T1000 (cell line): ENCODE measurements at regions not wholly inside any gene's neighbourhood (a gene's known extent, or its start where the extent isn't known, plus 50 kb on each side); places are given as distances from the start of the nearest gene placed in this dataset.
"Not testable (repeated sequence)": the region's sequence is repeated elsewhere in the genome, so short reads cannot be mapped to it uniquely, and the experiment has no call there.

Source experiments
- DNase-seq: peaks from one replicate; lab custom pipeline; 2025; ENCODE audit warnings: mixed read lengths; lab: John Stamatoyannopoulos, UW

GRCh38 chr3:94607778-94608177 is 544.9 kb downstream of the NSUN3 start:
- no peak for DNase-seq

GRCh38 chr3:94609908-94610307 is 547.0 kb downstream of the NSUN3 start:
- DNase-seq = no peak

- DNase-seq = no peak
Observed at GRCh38 chr3:94611596-94611995, 548.7 kb downstream of the NSUN3 start.

- no peak for DNase-seq
Observed at GRCh38 chr3:94612631-94613030, 549.8 kb downstream of the NSUN3 start.

GRCh38 chr3:94614192-94614591 is 551.3 kb downstream of the NSUN3 start:
- no peak for DNase-seq

DNA sequence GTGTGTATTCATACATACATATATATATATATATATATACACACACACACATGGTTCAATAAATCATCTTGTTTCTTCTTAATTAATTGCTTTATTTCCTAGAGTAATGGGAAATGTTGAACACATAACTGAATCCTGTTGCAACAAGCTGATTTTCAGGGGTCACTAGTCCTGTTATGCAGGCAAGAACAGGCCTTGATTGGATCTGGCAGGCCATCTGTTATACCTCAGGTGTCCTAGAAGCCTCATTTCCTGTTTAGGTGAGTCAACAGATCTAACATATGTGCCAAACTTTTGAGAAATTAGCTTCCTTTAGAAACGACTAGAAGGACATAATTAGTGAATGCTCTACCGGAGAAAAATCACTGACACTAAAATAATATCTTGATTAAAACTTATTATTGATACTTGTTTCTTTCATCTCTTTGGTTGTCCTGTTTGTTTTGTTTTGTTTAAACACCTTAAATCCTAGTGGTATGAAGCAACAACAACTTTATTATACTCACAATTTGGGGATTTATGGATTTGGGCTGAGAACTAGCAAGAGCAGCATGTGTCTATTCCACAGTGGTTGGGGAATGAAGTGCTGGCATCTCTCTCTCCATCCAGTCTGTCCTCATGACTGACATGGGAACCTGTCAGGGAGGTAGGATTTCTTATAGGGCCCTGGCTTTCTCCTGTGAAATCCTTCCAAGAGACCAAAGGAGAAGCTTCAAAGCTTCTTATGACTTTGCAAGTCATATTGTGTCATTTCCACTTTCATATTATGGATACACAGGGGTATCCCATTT is 552.6 kb downstream of the NSUN3 start:
- DNase-seq = no peak

DNA sequence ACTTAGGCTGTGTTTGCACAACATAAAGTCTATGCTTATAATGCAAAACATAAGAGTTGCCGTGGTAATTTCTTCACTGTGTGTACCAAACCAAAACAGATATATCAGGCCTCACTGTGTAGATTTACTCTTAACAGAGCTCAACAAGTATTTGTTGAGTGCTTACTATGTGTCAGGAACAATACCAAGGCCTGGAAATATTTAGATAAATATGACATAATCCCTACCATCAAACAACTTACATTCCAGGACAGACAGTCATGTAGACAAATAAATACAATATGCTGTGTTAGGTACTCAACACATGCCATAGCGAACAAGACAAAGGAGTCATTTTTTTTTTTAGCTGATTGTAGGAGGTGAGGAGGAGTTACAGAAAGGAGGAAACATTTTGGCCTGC is 554.0 kb downstream of the NSUN3 start:
- no peak for DNase-seq

DNA sequence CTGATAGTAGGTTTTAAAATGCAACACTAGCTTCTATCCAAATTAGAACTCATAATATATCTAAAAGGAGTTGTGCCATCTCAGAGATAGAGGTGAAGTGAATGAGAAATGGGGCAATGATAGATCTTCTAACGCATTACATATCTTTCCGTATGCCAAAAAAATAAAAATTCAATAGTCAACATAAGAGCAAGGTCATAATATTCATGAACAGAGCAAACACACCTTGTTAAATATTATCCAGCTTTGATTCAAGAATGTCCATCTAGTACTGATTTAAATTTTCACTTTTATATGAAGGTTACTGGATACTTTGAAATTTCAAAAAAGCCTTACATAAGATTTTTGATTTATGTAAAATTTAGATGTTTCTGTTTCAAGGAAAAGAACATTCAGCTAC is 554.5 kb downstream of the NSUN3 start:
- DNase-seq = no peak

DNA sequence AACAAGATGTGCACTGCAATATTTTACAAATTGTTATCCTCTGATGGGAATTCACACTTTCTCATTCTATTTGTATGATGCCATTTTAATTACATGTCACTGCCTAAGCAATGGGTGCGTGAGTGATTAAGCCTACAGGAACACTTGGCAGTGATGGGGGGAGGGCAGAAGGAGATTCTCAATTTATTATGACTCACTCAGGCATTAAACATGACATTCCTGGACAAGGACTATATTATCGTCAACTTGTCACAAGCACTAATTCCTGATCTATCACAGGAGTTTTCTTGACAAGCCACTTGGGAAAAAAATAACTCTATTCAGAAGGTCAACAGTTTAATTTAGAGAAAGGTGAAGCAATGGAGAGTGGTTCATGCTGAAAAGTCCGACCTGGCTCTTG is 556.8 kb downstream of the NSUN3 start:
- DNase-seq = no peak

DNA sequence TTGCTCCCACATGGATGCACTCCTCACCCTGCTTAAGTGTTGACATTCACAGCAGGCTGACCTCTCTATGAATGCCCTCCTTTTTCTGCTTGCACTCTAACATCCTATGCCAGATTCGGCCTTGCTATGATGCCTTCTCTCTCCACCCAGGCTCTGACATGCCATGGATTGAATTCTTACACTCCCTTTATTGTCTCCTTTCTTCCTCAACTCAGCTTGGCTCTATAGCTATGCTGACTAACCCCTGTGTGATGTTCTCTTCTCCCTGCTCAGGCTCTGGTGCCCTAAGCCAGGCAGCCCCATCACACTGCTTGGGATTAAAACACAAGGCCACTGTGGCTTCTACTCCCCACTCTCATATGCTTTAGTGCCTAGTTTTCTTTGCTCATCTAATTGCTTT is 563.7 kb downstream of the NSUN3 start:
- no peak for DNase-seq

GRCh38 chr3:94627689-94628088 is 564.8 kb downstream of the NSUN3 start:
- no peak for DNase-seq

- DNase-seq = no peak
Observed at GRCh38 chr3:94643400-94643799, 580.5 kb downstream of the NSUN3 start.

GRCh38 chr3:94645790-94646189 is 582.9 kb downstream of the NSUN3 start:
- DNase-seq = no peak

GRCh38 chr3:94647131-94647530 is 584.3 kb downstream of the NSUN3 start:
- DNase-seq = no peak

- not testable (repeated sequence) for DNase-seq
Observed at GRCh38 chr3:94648270-94649180, 585.7 kb downstream of the NSUN3 start.

- no peak for DNase-seq
Observed at GRCh38 chr3:94654096-94654495, 591.2 kb downstream of the NSUN3 start.

GRCh38 chr3:94665922-94666321 is 603.1 kb downstream of the NSUN3 start:
- DNase-seq = no peak

DNA sequence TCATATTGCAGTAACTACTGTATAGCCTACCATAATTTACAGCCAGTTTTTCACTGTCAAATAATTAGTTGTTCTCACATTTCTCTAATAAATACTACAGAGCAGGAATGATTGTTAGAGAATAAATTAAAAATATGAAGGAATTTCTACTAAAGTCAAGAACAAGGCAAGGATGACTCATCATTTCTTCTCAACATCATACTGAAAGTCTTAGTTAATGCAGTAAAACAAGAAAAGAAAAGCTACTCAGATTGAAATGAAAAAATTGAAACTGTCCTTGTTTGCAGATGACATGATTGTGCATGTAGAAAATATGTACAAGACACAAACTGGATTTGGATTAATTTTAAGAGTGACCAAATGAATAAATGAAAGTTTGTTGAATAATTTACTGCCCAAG is 608.2 kb downstream of the NSUN3 start:
- no peak for DNase-seq

DNA sequence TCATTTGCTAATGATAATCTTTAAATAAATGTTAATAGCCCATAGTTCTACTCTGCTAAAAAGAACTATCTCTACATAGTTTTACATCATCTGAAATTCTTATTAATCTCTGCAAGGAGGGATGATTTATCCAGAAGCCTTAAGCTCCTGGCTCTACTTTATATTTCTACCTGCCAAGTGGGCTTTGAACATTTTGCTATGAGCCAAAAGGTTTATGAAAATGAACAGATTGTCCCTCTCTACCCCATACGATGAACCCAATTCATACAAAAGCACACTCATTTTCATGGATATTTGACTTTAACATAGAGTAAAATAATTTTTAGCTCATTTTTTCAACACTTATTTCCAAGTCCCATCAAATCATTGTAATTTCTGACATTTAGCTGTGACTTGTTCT is 611.0 kb downstream of the NSUN3 start:
- DNase-seq = no peak

GRCh38 chr3:94686208-94686607 is 623.3 kb downstream of the NSUN3 start:
- DNase-seq = no peak

- no peak for DNase-seq
Observed at GRCh38 chr3:94693997-94694640, 631.3 kb downstream of the NSUN3 start.

DNA sequence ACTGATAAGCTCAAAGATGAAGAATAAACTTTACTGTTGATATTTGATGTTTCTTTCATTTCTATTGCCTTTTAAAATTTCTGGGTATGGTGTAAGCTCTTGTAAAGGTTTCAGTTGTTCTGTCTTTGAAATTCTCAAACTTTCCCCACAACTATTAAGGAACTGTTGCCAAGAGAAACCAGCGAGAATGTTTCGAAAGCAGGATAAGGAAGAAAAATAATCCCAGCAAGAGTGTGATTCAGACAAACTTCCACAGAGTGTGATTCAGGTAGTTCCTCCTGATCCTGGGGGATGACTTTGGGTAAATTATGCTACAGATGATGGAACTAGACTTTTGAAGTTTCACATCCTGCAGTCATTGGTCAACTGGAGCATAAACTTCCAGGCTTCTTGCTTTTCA is 632.0 kb downstream of the NSUN3 start:
- DNase-seq = no peak

- no peak for DNase-seq
Observed at GRCh38 chr3:94704467-94704866, 641.6 kb downstream of the NSUN3 start.
